HepG2 (cell line): ENCODE measurements at regions not wholly inside any gene's neighbourhood (a gene's known extent, or its start where the extent isn't known, plus 50 kb on each side); places are given as distances from the start of the nearest gene placed in this dataset.

ENCODE experiments used
- ATAC-seq: fragments of 200-7000 bp; cut with Tn5 transposase; 3 replicates; pipeline ENCODE4 v1.9.1; 2020; ENCODE audit warnings: mild to moderate bottlenecking, moderate library complexity
- BruUV-seq: library from RNA; stranded (reverse); fragments of 400-500 nt; replicated peaks from 2 replicates; lab custom pipeline; 2021; lab: Mats Ljungman, UMichigan
- CTCF ChIA-PET: fragments of 300-600 bp; formaldehyde crosslinking; extraction: SDS; loops from one replicate; lab custom pipeline; 2021; ENCODE audit warnings: low total read pairs, inconsistent platforms, low intra/inter-chr PET ratio; lab: Yijun Ruan, JAX
- POLR2A ChIA-PET: fragments of 350-600 bp; sonication (Branson Sonifier 250); formaldehyde crosslinking; loops from one replicate; lab custom pipeline; 2020; ENCODE audit warnings: antibody characterized with exemption, inconsistent platforms; lab: Yijun Ruan, JAX
- DNase-seq: peaks from one replicate; pipeline ENCODE4 v3.0.0-alpha.2; 2015; ENCODE audit warnings: low spot score
- FAIRE-seq: peaks from 3 replicates; lab custom pipeline; 2011; peaks lifted over from hg19 to GRCh38; lab: Jason Lieb, UNC
- H2AFZ ChIP-seq: one replicate; pipeline ENCODE4 v1.6.1; 2011; ENCODE audit warnings: low read length, inconsistent platforms
- H3K27ac ChIP-seq: fragments of 300-600 bp; 3 replicates; pipeline ENCODE4 v1.8.0; 2011; ENCODE audit warnings: mixed run types, mild to moderate bottlenecking, mixed read lengths, low read length, inconsistent platforms; ENCODE audit not compliant: insufficient read depth; ENCODE audit errors: extremely low read length
- H3K27me3 ChIP-seq, 2 experiments: fragments of 200-600 bp in 1 of 2; 2 replicates in 1 of 2; 3 replicates in 1 of 2; pipeline versions ENCODE4 v1.6.0 to v1.8.0; 2011; ENCODE audit warnings: low read length in 2 of 2, mild to moderate bottlenecking in 2 of 2, moderate library complexity in 2 of 2, inconsistent platforms in 1 of 2; ENCODE audit not compliant: insufficient read depth in 2 of 2, control insufficient read depth in 1 of 2
- H3K36me3 ChIP-seq, 2 experiments: fragments of 200-600 bp in 1 of 2; replicated peaks in 1 of 2; 2 replicates in 1 of 2; 3 replicates in 1 of 2; pipeline versions ENCODE4 v1.5.1 to v1.8.0; 2011; ENCODE audit warnings: low read length in 2 of 2, inconsistent platforms in 1 of 2; ENCODE audit not compliant: insufficient read depth in 2 of 2, control insufficient read depth in 1 of 2
- H3K4me1 ChIP-seq: 2 replicates; pipeline ENCODE4 v1.5.1; 2012; ENCODE audit warnings: low read length, inconsistent platforms; ENCODE audit not compliant: insufficient read depth
- H3K4me2 ChIP-seq: 2 replicates; pipeline ENCODE4 v1.6.0; 2011; ENCODE audit warnings: low read depth, low read length, inconsistent platforms
- H3K4me3 ChIP-seq, 3 experiments: fragments of 200-600 bp in 1 of 3; sonication (generic), shearing (Covaris generic) in 1 of 3; replicated peaks in 1 of 3; 2 replicates each; pipeline ENCODE4 v1.5.1; 2011 to 2016; ENCODE audit warnings: low read length in 3 of 3, inconsistent platforms in 2 of 3, low read depth in 2 of 3, mild to moderate bottlenecking in 2 of 3, control low read depth in 1 of 3, mixed read lengths in 1 of 3; ENCODE audit not compliant: insufficient read depth in 1 of 3
- H3K79me2 ChIP-seq: one replicate; pipeline ENCODE4 v1.6.1; 2011; ENCODE audit warnings: low read length, inconsistent platforms; ENCODE audit not compliant: insufficient read depth
- H3K9ac ChIP-seq: 2 replicates; pipeline ENCODE4 v1.6.0; 2011; ENCODE audit warnings: mild to moderate bottlenecking, low read depth, low read length, inconsistent platforms; ENCODE audit not compliant: insufficient read depth
- H3K9me3 ChIP-seq: 2 replicates; pipeline ENCODE4 v1.5.1; 2012; ENCODE audit warnings: mild to moderate bottlenecking, low read length
- H4K20me1 ChIP-seq: 2 replicates; pipeline ENCODE4 v1.6.0; 2011; ENCODE audit warnings: inconsistent platforms, mild to moderate bottlenecking, low read length, moderate library complexity; ENCODE audit not compliant: insufficient read depth
- GATAD1 ChIP-seq: IDR thresholded peaks from 2 replicates; pipeline ENCODE4 v1.6.1; 2016; ENCODE audit warnings: missing genetic modification reagents, missing compliant biosample characterization
- MLLT10 ChIP-seq: sonication (generic); formaldehyde crosslinking; IDR thresholded peaks from 2 replicates; pipeline ENCODE4 v1.4.0; 2020; ENCODE audit warnings: missing genetic modification reagents
- PHB2 ChIP-seq: fragments of 450-650 bp; IDR thresholded peaks from 2 replicates; pipeline ENCODE4 v1.6.1; 2018; ENCODE audit not compliant: partially characterized antibody
- RARA ChIP-seq: IDR thresholded peaks from 2 replicates; pipeline ENCODE4 v1.6.1; 2016; ENCODE audit warnings: missing genetic modification reagents, missing compliant biosample characterization
- XBP1 ChIP-seq: sonication (generic); formaldehyde crosslinking; IDR thresholded peaks from 2 replicates; pipeline ENCODE4 v1.5.0; 2020; ENCODE audit warnings: missing genetic modification reagents
- ZBTB37 ChIP-seq: sonication (generic); formaldehyde crosslinking; IDR thresholded peaks from 2 replicates; pipeline ENCODE4 v1.4.0; 2020; ENCODE audit warnings: mild to moderate bottlenecking, missing genetic modification reagents
- ZBTB8A ChIP-seq: sonication (generic); formaldehyde crosslinking; IDR thresholded peaks from 2 replicates; pipeline ENCODE4 v1.4.0; 2020; ENCODE audit warnings: mild to moderate bottlenecking, low read depth, missing genetic modification reagents, borderline replicate concordance
- ZNF256 ChIP-seq: sonication (generic); formaldehyde crosslinking; conservative IDR thresholded peaks from 2 replicates; pipeline ENCODE4 v1.4.0; 2020; ENCODE audit warnings: missing genetic modification reagents
- WGBS: methylation state at CpG from one replicate; pipeline ENCODE4 v1.1.6; 2017; ENCODE audit warnings: low lambda C conversion rate; 5-methylcytosine and 5-hydroxymethylcytosine counted together
- in situ Hi-C: cut with HindIII; loops from 2 replicates; pipeline ENCODE4 v1.10.0; 2017; ENCODE audit warnings: low pct_unique_long_range_greater_than_20kb; ENCODE audit not compliant: extremely low pct_ligation_motif_present
- intact Hi-C: fragments of 100-400 bp; cut with micrococcal nuclease; formaldehyde crosslinking; loops from one replicate; pipeline ENCODE4 v1.10.0; 2022; ENCODE audit not compliant: unreplicated experiment
- TF ChIP-seq, protein P1 (sequence below): sonication (generic); formaldehyde crosslinking; IDR thresholded peaks from 2 replicates; pipeline ENCODE4 v1.8.1; 2022; ENCODE audit warnings: low read depth, mild to moderate bottlenecking, missing genetic modification reagents
- TF ChIP-seq, protein P2 (sequence below): sonication (generic); formaldehyde crosslinking; IDR thresholded peaks from 2 replicates; pipeline ENCODE4 v1.8.0; 2022; ENCODE audit warnings: mild to moderate bottlenecking, missing genetic modification reagents; ENCODE audit not compliant: insufficient replicate concordance

DNA sequence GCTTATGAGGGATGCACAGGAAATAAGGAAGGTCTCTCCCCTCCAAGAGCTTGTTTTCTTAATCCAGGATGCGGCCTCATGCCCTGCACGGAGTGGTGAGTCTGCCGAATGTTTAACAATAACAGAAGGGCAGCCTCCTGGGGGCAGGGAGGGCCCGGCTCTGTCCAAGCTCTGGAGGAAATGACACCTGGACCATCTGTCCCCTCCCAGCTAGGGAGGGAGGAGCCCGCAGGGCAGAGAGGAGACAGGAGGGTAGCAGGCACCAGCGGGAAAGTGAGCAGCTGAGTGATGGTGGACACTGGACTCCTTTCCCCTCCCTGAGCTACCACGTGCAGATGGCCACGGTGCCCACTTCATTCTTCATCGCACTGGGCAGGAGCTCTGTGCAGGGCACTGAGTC is 398.2 kb upstream of the MYT1L start:
- intact Hi-C loops (no loop called here), in situ Hi-C loops (no loop called here)
- H3K4me2 ChIP-seq = no peak overlapping the region
- H3K36me3 ChIP-seq = no peaks in the 10 kb centered on the region
- H3K27me3 ChIP-seq = peaks cover 9 to 90% of the 10 kb centered on the region in 2 experiments; a peak in 4 of 5 replicates
- FAIRE-seq (no peak), DNase-seq (no peak), ATAC-seq (no peak)
- BruUV-seq = no TSS peak
- H2AFZ ChIP-seq = no peak overlapping the region
- no peak for TF ChIP-seq RARA (CRISPR knock-in tag)
- TF ChIP-seq ZNF256 (CRISPR knock-in tag) = no peak
- TF ChIP-seq XBP1 (CRISPR knock-in tag) = no peak
- TF ChIP-seq, protein P1, sequence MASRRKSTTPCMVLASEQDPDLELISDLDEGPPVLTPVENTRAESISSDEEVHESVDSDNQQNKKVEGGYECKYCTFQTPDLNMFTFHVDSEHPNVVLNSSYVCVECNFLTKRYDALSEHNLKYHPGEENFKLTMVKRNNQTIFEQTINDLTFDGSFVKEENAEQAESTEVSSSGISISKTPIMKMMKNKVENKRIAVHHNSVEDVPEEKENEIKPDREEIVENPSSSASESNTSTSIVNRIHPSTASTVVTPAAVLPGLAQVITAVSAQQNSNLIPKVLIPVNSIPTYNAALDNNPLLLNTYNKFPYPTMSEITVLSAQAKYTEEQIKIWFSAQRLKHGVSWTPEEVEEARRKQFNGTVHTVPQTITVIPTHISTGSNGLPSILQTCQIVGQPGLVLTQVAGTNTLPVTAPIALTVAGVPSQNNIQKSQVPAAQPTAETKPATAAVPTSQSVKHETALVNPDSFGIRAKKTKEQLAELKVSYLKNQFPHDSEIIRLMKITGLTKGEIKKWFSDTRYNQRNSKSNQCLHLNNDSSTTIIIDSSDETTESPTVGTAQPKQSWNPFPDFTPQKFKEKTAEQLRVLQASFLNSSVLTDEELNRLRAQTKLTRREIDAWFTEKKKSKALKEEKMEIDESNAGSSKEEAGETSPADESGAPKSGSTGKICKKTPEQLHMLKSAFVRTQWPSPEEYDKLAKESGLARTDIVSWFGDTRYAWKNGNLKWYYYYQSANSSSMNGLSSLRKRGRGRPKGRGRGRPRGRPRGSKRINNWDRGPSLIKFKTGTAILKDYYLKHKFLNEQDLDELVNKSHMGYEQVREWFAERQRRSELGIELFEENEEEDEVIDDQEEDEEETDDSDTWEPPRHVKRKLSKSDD (CRISPR knock-in tag) = no peak
- TF ChIP-seq MLLT10 = no peak
- no peak for TF ChIP-seq ZBTB8A (CRISPR knock-in tag)
- no peak for TF ChIP-seq ZBTB37
- no peak for TF ChIP-seq GATAD1 (CRISPR knock-in tag)
- TF ChIP-seq PHB2 = no peak
- TF ChIP-seq, protein P2, sequence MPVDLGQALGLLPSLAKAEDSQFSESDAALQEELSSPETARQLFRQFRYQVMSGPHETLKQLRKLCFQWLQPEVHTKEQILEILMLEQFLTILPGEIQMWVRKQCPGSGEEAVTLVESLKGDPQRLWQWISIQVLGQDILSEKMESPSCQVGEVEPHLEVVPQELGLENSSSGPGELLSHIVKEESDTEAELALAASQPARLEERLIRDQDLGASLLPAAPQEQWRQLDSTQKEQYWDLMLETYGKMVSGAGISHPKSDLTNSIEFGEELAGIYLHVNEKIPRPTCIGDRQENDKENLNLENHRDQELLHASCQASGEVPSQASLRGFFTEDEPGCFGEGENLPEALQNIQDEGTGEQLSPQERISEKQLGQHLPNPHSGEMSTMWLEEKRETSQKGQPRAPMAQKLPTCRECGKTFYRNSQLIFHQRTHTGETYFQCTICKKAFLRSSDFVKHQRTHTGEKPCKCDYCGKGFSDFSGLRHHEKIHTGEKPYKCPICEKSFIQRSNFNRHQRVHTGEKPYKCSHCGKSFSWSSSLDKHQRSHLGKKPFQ (CRISPR knock-in tag) = no peak
- H3K9ac ChIP-seq = no peak overlapping the region
- H3K4me1 ChIP-seq = no peaks in the 10 kb centered on the region
- no peaks in the 10 kb centered on the region for H3K9me3 ChIP-seq
- ChIA-PET CTCF (no interaction called here), POLR2A (no interaction called here)
- no peaks in the 10 kb centered on the region for H3K79me2 ChIP-seq
- H3K4me3 ChIP-seq = no peak overlapping the region
- H4K20me1 ChIP-seq = no peaks in the 10 kb centered on the region
- no peak overlapping the region for H3K27ac ChIP-seq
- WGBS = 25% methylated on average over 8 of the region's 9 CpGs
